ENCODE measurements at regions not wholly inside any gene's neighbourhood (a gene's known extent, or its start where the extent isn't known, plus 50 kb on each side); places are given as distances from the start of the nearest gene placed in this dataset.

DNA sequence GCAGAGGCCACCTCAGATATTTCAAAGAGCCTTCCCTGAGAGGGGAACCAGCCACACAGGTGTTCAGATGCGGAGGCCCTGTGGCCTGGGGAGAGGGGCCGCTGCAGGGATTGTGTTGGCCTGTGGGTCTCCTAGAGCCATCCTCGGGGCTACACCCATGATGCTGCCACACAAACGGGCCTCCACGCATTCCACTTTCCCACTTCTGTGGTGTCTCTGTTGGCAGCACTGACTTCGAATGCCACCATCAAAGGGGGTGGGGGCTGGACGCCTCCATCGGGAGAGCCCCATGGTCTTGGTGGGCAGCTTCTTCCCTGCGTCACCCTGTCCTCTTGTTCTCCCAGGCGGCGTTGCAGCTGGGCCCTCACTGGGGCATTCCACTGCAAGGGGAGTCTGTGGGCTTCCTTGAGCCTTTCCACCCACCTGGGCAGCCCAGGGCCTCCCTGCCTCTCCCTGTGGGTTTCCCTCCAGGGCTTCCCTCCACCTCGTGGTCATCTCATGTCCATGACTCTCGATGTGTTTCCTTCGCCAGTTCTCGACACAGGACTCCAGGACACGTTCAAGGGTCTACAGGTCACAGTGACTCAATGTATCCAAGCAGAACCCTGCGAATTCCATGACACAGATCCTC is 145.5 kb downstream of the ERMARD start:
- no peak for DNase-seq
- H3K9me3 Mint-ChIP-seq (ENCODE audit: low read depth, unreplicated experiment): no peaks in the 10 kb centered on the region
- H3K36me3 Mint-ChIP-seq (ENCODE audit: insufficient read depth, unreplicated experiment): no peaks in the 10 kb centered on the region
- no peaks in the 10 kb centered on the region for H3K4me1 Mint-ChIP-seq (ENCODE audit: low read depth, unreplicated experiment)
- intact Hi-C loops (cut with micrococcal nuclease; ENCODE audit: unreplicated experiment): no loop called here
- H3K4me3 Mint-ChIP-seq (ENCODE audit: low read depth, unreplicated experiment): no peak overlapping the region
- no peak overlapping the region for H3K27ac Mint-ChIP-seq (ENCODE audit: unreplicated experiment)
- BruUV-seq (replicated peaks): no TSS peak
- peaks cover 8% of the 10 kb centered on the region for H3K27me3 Mint-ChIP-seq (ENCODE audit: unreplicated experiment)
- TF ChIP-seq, protein P1, sequence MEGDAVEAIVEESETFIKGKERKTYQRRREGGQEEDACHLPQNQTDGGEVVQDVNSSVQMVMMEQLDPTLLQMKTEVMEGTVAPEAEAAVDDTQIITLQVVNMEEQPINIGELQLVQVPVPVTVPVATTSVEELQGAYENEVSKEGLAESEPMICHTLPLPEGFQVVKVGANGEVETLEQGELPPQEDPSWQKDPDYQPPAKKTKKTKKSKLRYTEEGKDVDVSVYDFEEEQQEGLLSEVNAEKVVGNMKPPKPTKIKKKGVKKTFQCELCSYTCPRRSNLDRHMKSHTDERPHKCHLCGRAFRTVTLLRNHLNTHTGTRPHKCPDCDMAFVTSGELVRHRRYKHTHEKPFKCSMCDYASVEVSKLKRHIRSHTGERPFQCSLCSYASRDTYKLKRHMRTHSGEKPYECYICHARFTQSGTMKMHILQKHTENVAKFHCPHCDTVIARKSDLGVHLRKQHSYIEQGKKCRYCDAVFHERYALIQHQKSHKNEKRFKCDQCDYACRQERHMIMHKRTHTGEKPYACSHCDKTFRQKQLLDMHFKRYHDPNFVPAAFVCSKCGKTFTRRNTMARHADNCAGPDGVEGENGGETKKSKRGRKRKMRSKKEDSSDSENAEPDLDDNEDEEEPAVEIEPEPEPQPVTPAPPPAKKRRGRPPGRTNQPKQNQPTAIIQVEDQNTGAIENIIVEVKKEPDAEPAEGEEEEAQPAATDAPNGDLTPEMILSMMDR (IDR thresholded peaks at IDR 0.05; ENCODE audit: unreplicated experiment): no peak
- CTCF ChIA-PET: no interaction called here

DNA sequence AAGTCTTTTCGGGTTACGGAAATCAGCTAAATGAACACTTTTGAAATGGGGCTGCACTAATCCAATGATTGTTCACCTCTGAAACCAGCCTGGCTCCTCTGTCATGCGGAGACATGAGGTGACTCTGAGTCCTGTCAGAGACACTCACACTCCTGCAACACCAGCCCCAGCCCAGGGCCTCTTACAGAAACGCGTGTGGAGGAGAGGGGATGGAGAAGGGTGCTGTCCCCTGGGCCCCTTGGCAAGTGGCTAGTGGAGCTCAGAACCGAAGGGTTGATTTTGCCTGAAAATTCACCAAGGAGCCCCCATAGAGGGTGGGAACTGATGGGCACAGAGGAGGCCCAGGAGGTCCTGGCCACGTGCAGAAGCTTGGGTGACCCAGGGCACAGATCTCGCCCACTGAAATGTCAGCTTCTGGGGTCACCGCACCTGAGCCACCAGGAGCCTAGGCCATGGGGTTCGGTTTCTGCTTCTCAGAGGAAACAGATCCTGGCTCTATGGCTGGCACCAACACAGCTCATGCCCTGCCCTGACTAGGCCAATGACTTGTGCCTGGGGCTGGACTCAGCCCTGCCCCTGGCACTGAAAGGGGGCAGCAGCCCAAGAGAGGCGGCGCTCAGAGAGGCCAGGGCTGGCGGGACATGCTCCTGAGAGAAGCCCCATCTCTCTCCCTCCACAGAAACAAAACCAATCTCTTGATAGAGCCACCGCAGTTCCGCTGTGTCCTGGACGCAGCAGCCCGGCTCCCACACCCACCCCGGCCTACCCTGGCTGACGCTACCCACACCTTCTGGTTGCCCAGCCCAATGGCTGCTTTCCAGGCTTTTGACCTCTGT is 144.7 kb downstream of the ERMARD start:
- H3K4me3 Mint-ChIP-seq (ENCODE audit: low read depth, unreplicated experiment): no peak overlapping the region
- peaks cover 9% of the 10 kb centered on the region for H3K27me3 Mint-ChIP-seq (ENCODE audit: unreplicated experiment)
- TF ChIP-seq, protein P1 (IDR thresholded peaks at IDR 0.05; ENCODE audit: unreplicated experiment): no peak
- no peaks in the 10 kb centered on the region for H3K4me1 Mint-ChIP-seq (ENCODE audit: low read depth, unreplicated experiment)
- no peaks in the 10 kb centered on the region for H3K9me3 Mint-ChIP-seq (ENCODE audit: low read depth, unreplicated experiment)
- intact Hi-C loops (cut with micrococcal nuclease; ENCODE audit: unreplicated experiment): no loop called here
- H3K36me3 Mint-ChIP-seq (ENCODE audit: insufficient read depth, unreplicated experiment): no peaks in the 10 kb centered on the region
- no peak overlapping the region for H3K27ac Mint-ChIP-seq (ENCODE audit: unreplicated experiment)
- CTCF ChIA-PET: no interaction called here
- no peak for DNase-seq
- BruUV-seq (replicated peaks): no TSS peak

DNA sequence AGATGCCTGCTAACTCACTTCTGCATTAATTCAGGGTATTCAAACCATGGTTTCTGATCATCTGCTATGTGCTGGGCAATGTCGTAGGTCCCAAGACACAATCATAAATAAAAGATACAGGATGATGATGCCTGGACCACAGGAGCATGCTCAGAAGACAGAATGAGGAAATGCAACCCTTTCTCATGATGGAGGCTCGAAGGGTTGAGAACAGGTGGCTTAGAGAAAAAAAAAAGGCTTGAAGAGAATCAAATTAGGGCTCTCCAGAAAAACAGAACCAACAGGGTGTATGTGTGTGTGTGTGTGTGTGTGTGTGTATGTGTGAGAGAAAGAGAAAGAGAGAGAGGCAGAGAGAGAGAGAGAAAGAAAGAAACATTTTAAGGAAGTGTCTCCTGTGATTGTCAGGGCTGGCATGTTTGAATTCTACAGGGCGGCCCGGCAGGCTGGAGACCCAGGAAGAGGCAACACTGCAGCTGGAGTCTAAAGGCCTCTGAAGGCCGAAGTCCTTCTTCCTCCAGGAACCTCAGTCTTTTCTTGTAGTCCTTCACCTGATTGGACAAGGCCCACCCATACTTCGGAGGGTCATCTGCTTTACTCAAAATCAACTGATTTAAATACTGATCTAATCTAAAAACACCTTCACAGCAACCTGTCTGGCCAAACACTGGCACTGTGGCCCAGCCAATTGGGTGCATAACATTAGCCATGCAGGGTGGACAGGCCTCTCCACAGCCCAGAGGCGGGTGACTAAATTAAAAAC is 143.8 kb downstream of the ERMARD start:
- H3K9me3 Mint-ChIP-seq (ENCODE audit: low read depth, unreplicated experiment): no peaks in the 10 kb centered on the region
- TF ChIP-seq, protein P1 (IDR thresholded peaks at IDR 0.05; ENCODE audit: unreplicated experiment): no peak
- intact Hi-C loops (cut with micrococcal nuclease; ENCODE audit: unreplicated experiment): no loop called here
- no peaks in the 10 kb centered on the region for H3K4me1 Mint-ChIP-seq (ENCODE audit: low read depth, unreplicated experiment)
- no peak for DNase-seq
- no TSS peak for BruUV-seq (replicated peaks)
- CTCF ChIA-PET: no interaction called here
- H3K4me3 Mint-ChIP-seq (ENCODE audit: low read depth, unreplicated experiment): no peak overlapping the region
- H3K27ac Mint-ChIP-seq (ENCODE audit: unreplicated experiment): no peak overlapping the region
- H3K36me3 Mint-ChIP-seq (ENCODE audit: insufficient read depth, unreplicated experiment): no peaks in the 10 kb centered on the region
- H3K27me3 Mint-ChIP-seq (ENCODE audit: unreplicated experiment): peaks cover 19% of the 10 kb centered on the region

DNA sequence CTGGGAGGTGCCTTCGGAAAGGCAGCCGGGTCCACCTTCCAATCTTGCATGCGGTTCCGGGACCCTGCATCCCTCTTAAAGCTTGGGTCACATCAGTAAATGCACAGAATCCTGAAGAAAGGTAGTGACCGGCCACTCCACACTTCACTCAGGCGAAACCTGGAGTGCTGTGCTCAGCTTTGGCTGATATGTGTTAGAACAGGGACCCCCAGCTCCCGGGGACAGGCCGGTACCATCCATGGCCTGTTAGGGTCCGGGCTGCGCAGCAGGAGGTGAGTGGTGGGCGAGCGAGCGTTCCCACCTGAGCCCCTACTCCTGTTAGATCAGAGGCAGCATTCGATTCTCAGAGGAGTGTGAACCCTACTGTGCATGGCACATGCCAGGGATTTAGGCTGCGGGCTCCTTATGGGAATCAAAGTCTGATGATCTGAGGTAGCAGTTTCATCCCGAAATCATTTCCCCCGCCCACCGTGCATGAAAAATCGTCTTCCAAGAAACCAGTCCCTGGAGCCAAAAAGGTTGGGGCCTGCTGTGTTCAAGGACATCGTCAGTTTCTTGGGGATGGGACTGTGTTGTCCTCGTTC is 143.0 kb downstream of the ERMARD start:
- DNase-seq: no peak
- CTCF ChIA-PET: no interaction called here
- Mint-ChIP-seq H3K27me3 (ENCODE audit: unreplicated experiment) (peaks cover 19% of the 10 kb centered on the region), H3K27ac (ENCODE audit: unreplicated experiment) (no peak overlapping the region), H3K4me1 (ENCODE audit: low read depth, unreplicated experiment) (no peaks in the 10 kb centered on the region), H3K36me3 (ENCODE audit: insufficient read depth, unreplicated experiment) (no peaks in the 10 kb centered on the region), H3K4me3 (ENCODE audit: low read depth, unreplicated experiment) (no peak overlapping the region), H3K9me3 (ENCODE audit: low read depth, unreplicated experiment) (no peaks in the 10 kb centered on the region)
- BruUV-seq (replicated peaks): no TSS peak
- TF ChIP-seq, protein P1 (IDR thresholded peaks at IDR 0.05; ENCODE audit: unreplicated experiment): no peak
- intact Hi-C loops (cut with micrococcal nuclease; ENCODE audit: unreplicated experiment): no loop called here
